ENCODE measurements at regions not wholly inside any gene's neighbourhood (a gene's known extent, or its start where the extent isn't known, plus 50 kb on each side); places are given as distances from the start of the nearest gene placed in this dataset.

GRCh38 chr7:25722856-25723255 is 429.1 kb upstream of the NFE2L3 start:
- no peaks in the 10 kb centered on the region for H3K9me3 ChIP-seq (ENCODE audit: control insufficient read depth in 1 of 2, low read length in 2 of 2)
- H3K27ac ChIP-seq (ENCODE audit: low read depth, low read length), result no peak overlapping the region
- peaks cover 0 to 5% of the 10 kb centered on the region in 2 donors for H3K4me1 ChIP-seq (ENCODE audit: control insufficient read depth in 1 of 2, insufficient read depth in 2 of 2, low read length in 2 of 2)
- H3K36me3 ChIP-seq (ENCODE audit: control insufficient read depth in 1 of 2, insufficient read depth in 2 of 2, low read length in 2 of 2), result no peaks in the 10 kb centered on the region
- peaks cover 0 to 8% of the 10 kb centered on the region in 2 donors for H3K27me3 ChIP-seq (ENCODE audit: control insufficient read depth in 1 of 2, insufficient read depth in 2 of 2, low read length in 2 of 2)
- H3K9ac ChIP-seq (ENCODE audit: low read depth in 1 of 2, low read length in 2 of 2), result no peak overlapping the region
- no peak overlapping the region for H3K4me3 ChIP-seq (ENCODE audit: low read depth in 1 of 2, low read length in 2 of 2)

GRCh38 chr7:25725451-25725850 is 426.5 kb upstream of the NFE2L3 start:
- Histone ChIP-seq H3K4me3 (ENCODE audit: low read depth in 1 of 2, low read length in 2 of 2) (no peak overlapping the region), H3K9ac (ENCODE audit: low read depth in 1 of 2, low read length in 2 of 2) (no peak overlapping the region), H3K36me3 (ENCODE audit: control insufficient read depth in 1 of 2, insufficient read depth in 2 of 2, low read length in 2 of 2) (no peaks in the 10 kb centered on the region), H3K27me3 (ENCODE audit: control insufficient read depth in 1 of 2, insufficient read depth in 2 of 2, low read length in 2 of 2) (peaks cover 0 to 8% of the 10 kb centered on the region in 2 donors), H3K4me1 (ENCODE audit: control insufficient read depth in 1 of 2, insufficient read depth in 2 of 2, low read length in 2 of 2) (peaks cover 0 to 5% of the 10 kb centered on the region in 2 donors), H3K9me3 (ENCODE audit: control insufficient read depth in 1 of 2, low read length in 2 of 2) (no peaks in the 10 kb centered on the region), H3K27ac (ENCODE audit: low read depth, low read length) (no peak overlapping the region)

GRCh38 chr7:25726170-25726780 is 425.7 kb upstream of the NFE2L3 start:
- peaks cover 0 to 5% of the 10 kb centered on the region in 2 donors for H3K4me1 ChIP-seq (ENCODE audit: control insufficient read depth in 1 of 2, insufficient read depth in 2 of 2, low read length in 2 of 2)
- H3K9ac ChIP-seq (ENCODE audit: low read depth in 1 of 2, low read length in 2 of 2), result no peak overlapping the region
- peaks cover 0 to 8% of the 10 kb centered on the region in 2 donors for H3K27me3 ChIP-seq (ENCODE audit: control insufficient read depth in 1 of 2, insufficient read depth in 2 of 2, low read length in 2 of 2)
- no peaks in the 10 kb centered on the region for H3K36me3 ChIP-seq (ENCODE audit: control insufficient read depth in 1 of 2, insufficient read depth in 2 of 2, low read length in 2 of 2)
- H3K27ac ChIP-seq (ENCODE audit: low read depth, low read length), result no peak overlapping the region
- no peaks in the 10 kb centered on the region for H3K9me3 ChIP-seq (ENCODE audit: control insufficient read depth in 1 of 2, low read length in 2 of 2)
- H3K4me3 ChIP-seq (ENCODE audit: low read depth in 1 of 2, low read length in 2 of 2), result no peak overlapping the region

- Histone ChIP-seq H3K27ac (ENCODE audit: low read depth, low read length) (no peak overlapping the region), H3K4me3 (ENCODE audit: low read depth in 1 of 2, low read length in 2 of 2) (no peak overlapping the region), H3K27me3 (ENCODE audit: control insufficient read depth in 1 of 2, insufficient read depth in 2 of 2, low read length in 2 of 2) (peaks cover 0 to 8% of the 10 kb centered on the region in 2 donors), H3K9ac (ENCODE audit: low read depth in 1 of 2, low read length in 2 of 2) (no peak overlapping the region), H3K4me1 (ENCODE audit: control insufficient read depth in 1 of 2, insufficient read depth in 2 of 2, low read length in 2 of 2) (peaks cover 0 to 5% of the 10 kb centered on the region in 2 donors), H3K36me3 (ENCODE audit: control insufficient read depth in 1 of 2, insufficient read depth in 2 of 2, low read length in 2 of 2) (no peaks in the 10 kb centered on the region), H3K9me3 (ENCODE audit: control insufficient read depth in 1 of 2, low read length in 2 of 2) (no peaks in the 10 kb centered on the region)
Measured at GRCh38 chr7:25726781-25727311, 425.2 kb upstream of the NFE2L3 start.

GRCh38 chr7:25727446-25727845 is 424.6 kb upstream of the NFE2L3 start:
- no peak overlapping the region for H3K9ac ChIP-seq (ENCODE audit: low read depth in 1 of 2, low read length in 2 of 2)
- no peak overlapping the region for H3K27ac ChIP-seq (ENCODE audit: low read depth, low read length)
- peaks cover 0 to 8% of the 10 kb centered on the region in 2 donors for H3K27me3 ChIP-seq (ENCODE audit: control insufficient read depth in 1 of 2, insufficient read depth in 2 of 2, low read length in 2 of 2)
- H3K4me3 ChIP-seq (ENCODE audit: low read depth in 1 of 2, low read length in 2 of 2), result no peak overlapping the region
- no peaks in the 10 kb centered on the region for H3K9me3 ChIP-seq (ENCODE audit: control insufficient read depth in 1 of 2, low read length in 2 of 2)
- H3K4me1 ChIP-seq (ENCODE audit: control insufficient read depth in 1 of 2, insufficient read depth in 2 of 2, low read length in 2 of 2), result peaks cover 0 to 5% of the 10 kb centered on the region in 2 donors
- no peaks in the 10 kb centered on the region for H3K36me3 ChIP-seq (ENCODE audit: control insufficient read depth in 1 of 2, insufficient read depth in 2 of 2, low read length in 2 of 2)

GRCh38 chr7:25727876-25728275 is 424.1 kb upstream of the NFE2L3 start:
- Histone ChIP-seq H3K27ac (ENCODE audit: low read depth, low read length) (no peak overlapping the region), H3K36me3 (ENCODE audit: control insufficient read depth in 1 of 2, insufficient read depth in 2 of 2, low read length in 2 of 2) (no peaks in the 10 kb centered on the region), H3K9ac (ENCODE audit: low read depth in 1 of 2, low read length in 2 of 2) (no peak overlapping the region), H3K27me3 (ENCODE audit: control insufficient read depth in 1 of 2, insufficient read depth in 2 of 2, low read length in 2 of 2) (peaks cover 0 to 8% of the 10 kb centered on the region in 2 donors), H3K4me3 (ENCODE audit: low read depth in 1 of 2, low read length in 2 of 2) (no peak overlapping the region), H3K4me1 (ENCODE audit: control insufficient read depth in 1 of 2, insufficient read depth in 2 of 2, low read length in 2 of 2) (peaks cover 0 to 5% of the 10 kb centered on the region in 2 donors), H3K9me3 (ENCODE audit: control insufficient read depth in 1 of 2, low read length in 2 of 2) (no peaks in the 10 kb centered on the region)

GRCh38 chr7:25731068-25731845 is 420.7 kb upstream of the NFE2L3 start:
- no peak overlapping the region for H3K9ac ChIP-seq (ENCODE audit: low read depth in 1 of 2, low read length in 2 of 2)
- H3K9me3 ChIP-seq (ENCODE audit: control insufficient read depth in 1 of 2, low read length in 2 of 2), result no peaks in the 10 kb centered on the region
- peaks cover 0 to 7% of the 10 kb centered on the region in 2 donors for H3K27me3 ChIP-seq (ENCODE audit: control insufficient read depth in 1 of 2, insufficient read depth in 2 of 2, low read length in 2 of 2)
- no peaks in the 10 kb centered on the region for H3K4me1 ChIP-seq (ENCODE audit: control insufficient read depth in 1 of 2, insufficient read depth in 2 of 2, low read length in 2 of 2)
- H3K36me3 ChIP-seq (ENCODE audit: control insufficient read depth in 1 of 2, insufficient read depth in 2 of 2, low read length in 2 of 2), result no peaks in the 10 kb centered on the region
- H3K27ac ChIP-seq (ENCODE audit: low read depth, low read length), result no peak overlapping the region
- no peak overlapping the region for H3K4me3 ChIP-seq (ENCODE audit: low read depth in 1 of 2, low read length in 2 of 2)

- Histone ChIP-seq H3K4me1 (ENCODE audit: control insufficient read depth in 1 of 2, insufficient read depth in 2 of 2, low read length in 2 of 2) (no peaks in the 10 kb centered on the region), H3K9me3 (ENCODE audit: control insufficient read depth in 1 of 2, low read length in 2 of 2) (no peaks in the 10 kb centered on the region), H3K4me3 (ENCODE audit: low read depth in 1 of 2, low read length in 2 of 2) (no peak overlapping the region), H3K27ac (ENCODE audit: low read depth, low read length) (no peak overlapping the region), H3K27me3 (ENCODE audit: control insufficient read depth in 1 of 2, insufficient read depth in 2 of 2, low read length in 2 of 2) (peaks cover 0 to 4% of the 10 kb centered on the region in 2 donors), H3K9ac (ENCODE audit: low read depth in 1 of 2, low read length in 2 of 2) (no peak overlapping the region), H3K36me3 (ENCODE audit: control insufficient read depth in 1 of 2, insufficient read depth in 2 of 2, low read length in 2 of 2) (no peaks in the 10 kb centered on the region)
Measured at GRCh38 chr7:25731846-25732245, 420.2 kb upstream of the NFE2L3 start.

- no peaks in the 10 kb centered on the region for H3K4me1 ChIP-seq (ENCODE audit: control insufficient read depth in 1 of 2, insufficient read depth in 2 of 2, low read length in 2 of 2)
- no peak overlapping the region for H3K27ac ChIP-seq (ENCODE audit: low read depth, low read length)
- no peaks in the 10 kb centered on the region for H3K36me3 ChIP-seq (ENCODE audit: control insufficient read depth in 1 of 2, insufficient read depth in 2 of 2, low read length in 2 of 2)
- peaks cover 0 to 4% of the 10 kb centered on the region in 2 donors for H3K27me3 ChIP-seq (ENCODE audit: control insufficient read depth in 1 of 2, insufficient read depth in 2 of 2, low read length in 2 of 2)
- no peak overlapping the region for H3K4me3 ChIP-seq (ENCODE audit: low read depth in 1 of 2, low read length in 2 of 2)
- H3K9me3 ChIP-seq (ENCODE audit: control insufficient read depth in 1 of 2, low read length in 2 of 2), result no peaks in the 10 kb centered on the region
- no peak overlapping the region for H3K9ac ChIP-seq (ENCODE audit: low read depth in 1 of 2, low read length in 2 of 2)
Measured at GRCh38 chr7:25732766-25733217, 419.2 kb upstream of the NFE2L3 start.

- Histone ChIP-seq H3K9ac (ENCODE audit: low read depth in 1 of 2, low read length in 2 of 2) (no peak overlapping the region), H3K4me1 (ENCODE audit: control insufficient read depth in 1 of 2, insufficient read depth in 2 of 2, low read length in 2 of 2) (no peaks in the 10 kb centered on the region), H3K9me3 (ENCODE audit: control insufficient read depth in 1 of 2, low read length in 2 of 2) (no peaks in the 10 kb centered on the region), H3K27me3 (ENCODE audit: control insufficient read depth in 1 of 2, insufficient read depth in 2 of 2, low read length in 2 of 2) (peaks cover 0 to 4% of the 10 kb centered on the region in 2 donors), H3K27ac (ENCODE audit: low read depth, low read length) (no peak overlapping the region), H3K4me3 (ENCODE audit: low read depth in 1 of 2, low read length in 2 of 2) (no peak overlapping the region), H3K36me3 (ENCODE audit: control insufficient read depth in 1 of 2, insufficient read depth in 2 of 2, low read length in 2 of 2) (no peaks in the 10 kb centered on the region)
Measured at GRCh38 chr7:25735674-25736242, 416.2 kb upstream of the NFE2L3 start.
